ENCODE measurements at regions not wholly inside any gene's neighbourhood (a gene's known extent, or its start where the extent isn't known, plus 50 kb on each side); places are given as distances from the start of the nearest gene placed in this dataset.
"Not testable (repeated sequence)": the region's sequence is repeated elsewhere in the genome, so short reads cannot be mapped to it uniquely, and the experiment has no call there.

- DNase-seq (ENCODE audit: low spot score); in situ Hi-C loops (cut with MboI; ENCODE audit: low sequenced_read_pairs, unreplicated experiment): not testable (repeated sequence)
Measured at GRCh38 chr19:14293101-14293815, 87.3 kb upstream of the ADGRL1 start.

- DNase-seq (ENCODE audit: low spot score); in situ Hi-C loops (cut with MboI; ENCODE audit: low sequenced_read_pairs, unreplicated experiment): not testable (repeated sequence)
Measured at GRCh38 chr19:14289810-14290209, 83.8 kb upstream of the ADGRL1 start.

GRCh38 chr19:14287837-14288236 is 81.9 kb upstream of the ADGRL1 start:
- in situ Hi-C loops (cut with MboI; ENCODE audit: low sequenced_read_pairs, unreplicated experiment); DNase-seq (ENCODE audit: low spot score): not testable (repeated sequence)

GRCh38 chr19:14286594-14286993 is 80.6 kb upstream of the ADGRL1 start:
- in situ Hi-C loops (cut with MboI; ENCODE audit: low sequenced_read_pairs, unreplicated experiment); DNase-seq (ENCODE audit: low spot score): not testable (repeated sequence)

DNA sequence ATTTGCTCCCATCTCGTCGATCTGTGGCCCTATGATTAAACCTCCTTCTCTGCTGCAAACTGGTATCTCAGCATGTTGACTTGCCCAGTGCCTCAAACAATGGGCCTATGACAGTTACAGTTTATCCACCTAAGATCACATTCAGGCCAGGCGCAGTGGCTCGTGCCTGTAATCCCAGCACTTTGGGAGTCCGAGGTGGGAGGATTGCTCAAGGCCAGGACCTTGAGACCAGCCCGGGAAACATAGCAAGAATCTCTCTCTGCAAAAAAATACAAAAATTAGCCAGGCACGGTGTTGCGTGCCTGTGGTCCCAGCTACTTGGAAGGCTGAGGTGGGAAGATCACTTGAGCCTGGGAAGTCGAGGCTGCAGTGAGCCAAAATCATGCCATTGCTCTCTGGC is 79.8 kb upstream of the ADGRL1 start:
- in situ Hi-C loops (cut with MboI; ENCODE audit: low sequenced_read_pairs, unreplicated experiment); DNase-seq (ENCODE audit: low spot score): not testable (repeated sequence)

GRCh38 chr19:14283813-14284520 is 78.0 kb upstream of the ADGRL1 start:
- in situ Hi-C loops (cut with MboI; ENCODE audit: low sequenced_read_pairs, unreplicated experiment): not testable (repeated sequence)

GRCh38 chr19:14279270-14279669 is 73.3 kb upstream of the ADGRL1 start:
- DNase-seq (ENCODE audit: low spot score); in situ Hi-C loops (cut with MboI; ENCODE audit: low sequenced_read_pairs, unreplicated experiment): not testable (repeated sequence)

More at GRCh38 chr19:14283813-14284520, 78.0 kb upstream of the ADGRL1 start:
- DNase-seq (ENCODE audit: low spot score): peak; percentile 69

GRCh38 chr19:14277608-14278007 is 71.6 kb upstream of the ADGRL1 start:
- no peak for DNase-seq (ENCODE audit: low spot score)
- TF ChIP-seq CTCF (IDR thresholded peaks at IDR 0.05; ENCODE audit: borderline replicate concordance, control extremely low read depth, extremely low read depth, insufficient read depth, missing control alignments): no peak
- in situ Hi-C loops (cut with MboI; ENCODE audit: low sequenced_read_pairs, unreplicated experiment): no loop called here

- in situ Hi-C loops (cut with MboI; ENCODE audit: low sequenced_read_pairs, unreplicated experiment); DNase-seq (ENCODE audit: low spot score): not testable (repeated sequence)
Measured at GRCh38 chr19:14275823-14276222, 69.9 kb upstream of the ADGRL1 start.

DNA sequence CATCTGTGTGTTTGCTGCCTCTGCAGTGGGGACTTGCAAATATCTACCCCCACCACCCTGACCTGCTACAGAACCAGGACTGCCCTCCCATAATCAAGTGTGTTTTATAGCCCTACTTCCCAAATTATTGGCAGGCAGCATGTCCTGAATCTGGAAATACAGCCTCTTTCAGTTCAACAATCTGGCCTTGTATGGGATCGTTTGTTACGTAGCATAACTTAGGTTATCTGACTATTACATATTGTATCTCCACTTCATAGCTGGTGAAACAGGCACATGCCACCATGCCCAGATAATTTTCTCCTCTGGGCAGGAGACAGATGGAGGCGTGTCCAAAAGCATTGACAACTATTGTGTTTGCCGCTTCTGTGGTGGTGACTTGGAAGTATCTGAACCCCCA is 66.7 kb upstream of the ADGRL1 start:
- in situ Hi-C loops (cut with MboI; ENCODE audit: low sequenced_read_pairs, unreplicated experiment): no loop called here
- no peak for DNase-seq (ENCODE audit: low spot score)
- no peak for TF ChIP-seq CTCF (IDR thresholded peaks at IDR 0.05; ENCODE audit: borderline replicate concordance, control extremely low read depth, extremely low read depth, insufficient read depth, missing control alignments)

DNA sequence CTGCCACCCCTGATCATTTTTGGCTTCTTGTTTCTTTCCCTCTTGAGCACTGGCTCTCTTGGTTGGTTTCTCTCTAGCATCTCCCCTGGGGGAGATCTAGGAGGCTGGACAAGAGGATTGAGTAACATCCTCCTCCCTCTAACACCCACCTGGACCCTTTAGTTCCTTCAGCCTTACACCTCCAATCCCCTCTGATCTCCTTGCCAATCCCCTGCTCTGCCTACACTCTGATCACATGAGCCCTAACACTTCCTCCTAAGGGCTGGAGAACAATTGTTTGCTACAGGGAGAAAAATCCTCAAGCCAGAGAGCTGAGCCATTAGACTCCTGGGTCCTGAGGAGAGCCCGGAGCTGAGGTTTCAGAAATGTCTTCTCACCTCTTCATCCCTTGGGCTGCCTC is 65.9 kb upstream of the ADGRL1 start:
- in situ Hi-C loops (cut with MboI; ENCODE audit: low sequenced_read_pairs, unreplicated experiment): no loop called here
- DNase-seq (ENCODE audit: low spot score): no peak
- no peak for TF ChIP-seq CTCF (IDR thresholded peaks at IDR 0.05; ENCODE audit: borderline replicate concordance, control extremely low read depth, extremely low read depth, insufficient read depth, missing control alignments)

- in situ Hi-C loops (cut with MboI; ENCODE audit: low sequenced_read_pairs, unreplicated experiment): not testable (repeated sequence)
Measured at GRCh38 chr19:14270557-14270956, 64.6 kb upstream of the ADGRL1 start.

More at GRCh38 chr19:14270557-14270956, 64.6 kb upstream of the ADGRL1 start:
- DNase-seq (ENCODE audit: low spot score): not testable (repeated sequence)

Data from GM13976 (cell line).